ENCODE measurements at regions not wholly inside any gene's neighbourhood (a gene's known extent, or its start where the extent isn't known, plus 50 kb on each side); places are given as distances from the start of the nearest gene placed in this dataset.

DNA sequence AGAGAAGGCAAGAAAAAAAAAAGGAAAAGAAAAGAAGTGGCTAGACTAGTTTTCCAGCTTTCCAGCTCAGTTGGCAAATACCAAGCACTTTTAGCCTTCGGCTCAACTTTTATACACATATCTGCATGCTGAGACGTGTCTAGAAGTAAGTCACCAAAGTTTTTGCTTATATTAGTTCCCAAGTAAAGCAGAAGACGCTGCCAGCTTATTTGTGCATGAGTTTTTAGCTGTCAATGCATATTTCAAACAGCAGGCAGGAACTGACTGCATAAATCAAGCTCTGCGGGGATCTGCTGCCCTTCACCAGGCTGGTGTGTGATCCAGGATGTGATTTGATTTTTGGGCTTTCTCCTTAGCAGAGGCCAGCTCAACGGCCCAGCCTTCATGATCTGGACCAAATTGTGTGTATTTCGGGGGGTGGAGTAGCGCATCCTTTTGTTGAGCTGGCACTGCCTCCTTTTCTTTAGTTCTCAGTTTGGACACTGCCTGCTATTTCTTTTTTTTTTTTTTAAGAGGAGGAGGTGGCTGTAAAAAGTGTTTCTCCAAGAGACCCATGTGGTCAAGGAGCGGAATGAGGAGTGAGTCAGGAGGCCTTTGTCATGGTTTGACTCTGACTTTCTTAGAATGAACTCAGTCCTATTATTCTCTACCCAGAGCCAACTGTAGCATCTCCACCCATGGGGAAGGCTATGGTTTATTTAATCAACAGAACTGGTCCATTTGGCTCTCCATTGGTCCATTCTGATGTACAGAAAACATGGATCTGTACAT is 162.6 kb upstream of the XYLT1 start:
- Mint-ChIP-seq H3K9me3 (ENCODE audit: insufficient read depth) (peaks cover 4% of the 10 kb centered on the region), H3K27ac (no peak overlapping the region)

DNA sequence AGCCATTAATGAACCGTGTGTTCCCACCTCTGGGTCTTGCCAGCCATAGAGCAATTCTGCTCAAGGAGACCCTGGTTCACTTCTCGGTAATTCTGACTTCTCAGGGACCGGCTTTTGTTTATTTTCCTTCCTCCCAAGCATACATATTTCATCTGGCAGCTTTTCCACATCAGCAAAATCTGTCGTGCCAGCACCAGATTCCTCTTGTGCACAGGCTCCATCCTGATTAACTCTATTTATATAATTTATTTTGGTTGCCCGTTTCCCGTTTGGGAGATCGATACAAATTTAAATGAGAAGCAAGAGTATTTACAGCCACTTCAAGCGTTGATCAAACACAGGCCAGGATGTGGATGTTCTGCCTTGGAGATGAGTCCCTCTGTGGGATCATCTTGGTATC is 161.9 kb upstream of the XYLT1 start:
- no peak overlapping the region for H2AFZ ChIP-seq (ENCODE audit: insufficient read depth, low read depth, low read length, poor library complexity, severe bottlenecking)
- no peaks in the 10 kb centered on the region for H3K9me3 Mint-ChIP-seq (ENCODE audit: insufficient read depth)
- H3K27me3 Mint-ChIP-seq: peaks cover 17% of the 10 kb centered on the region
- CTCF ChIA-PET: no interaction called here
- intact Hi-C loops (cut with micrococcal nuclease): no loop called here
- H3K4me2 ChIP-seq (replicated peaks; ENCODE audit: low read depth, low read length, poor library complexity, severe bottlenecking): no peak overlapping the region
- no peaks in the 10 kb centered on the region for H3K4me1 ChIP-seq (ENCODE audit: control insufficient read depth in 2 of 2, insufficient read depth in 2 of 2, low read length in 2 of 2)
- 84% methylated on average over 5 of the region's 8 CpGs for WGBS (ENCODE audit: insufficient coverage)
- ATAC-seq (ENCODE audit: low read depth) (no peak), DNase-seq (no peak)
- no peaks in the 10 kb centered on the region for H3K9me3 ChIP-seq (ENCODE audit: control extremely low read depth in 1 of 3, control insufficient read depth in 2 of 3, insufficient read depth in 1 of 3, low read length in 2 of 3)
- H3K27ac Mint-ChIP-seq: no peak overlapping the region
- H3K4me3 Mint-ChIP-seq: no peak overlapping the region
- no peak overlapping the region for H3K4me3 ChIP-seq (ENCODE audit: control extremely low read depth in 1 of 5, extremely low read depth in 1 of 5, insufficient read depth in 1 of 5, low read depth in 2 of 5, low read length in 4 of 5)
- POLR2A ChIA-PET: no interaction called here
- H3K27me3 ChIP-seq (replicated peaks in 1 of 4; ENCODE audit: control extremely low read depth in 1 of 4, control insufficient read depth in 3 of 4, insufficient read depth in 4 of 4, low read length in 3 of 4): no peaks in the 10 kb centered on the region
- no peak overlapping the region for H3K27ac ChIP-seq (ENCODE audit: low read length in 2 of 2)
- H3K4me1 Mint-ChIP-seq: no peaks in the 10 kb centered on the region
- no peaks in the 10 kb centered on the region for H3K79me2 ChIP-seq (ENCODE audit: control insufficient read depth, insufficient read depth, low read length)
- H3K9ac ChIP-seq (ENCODE audit: low read length): no peak overlapping the region
- TF ChIP-seq, protein P1, sequence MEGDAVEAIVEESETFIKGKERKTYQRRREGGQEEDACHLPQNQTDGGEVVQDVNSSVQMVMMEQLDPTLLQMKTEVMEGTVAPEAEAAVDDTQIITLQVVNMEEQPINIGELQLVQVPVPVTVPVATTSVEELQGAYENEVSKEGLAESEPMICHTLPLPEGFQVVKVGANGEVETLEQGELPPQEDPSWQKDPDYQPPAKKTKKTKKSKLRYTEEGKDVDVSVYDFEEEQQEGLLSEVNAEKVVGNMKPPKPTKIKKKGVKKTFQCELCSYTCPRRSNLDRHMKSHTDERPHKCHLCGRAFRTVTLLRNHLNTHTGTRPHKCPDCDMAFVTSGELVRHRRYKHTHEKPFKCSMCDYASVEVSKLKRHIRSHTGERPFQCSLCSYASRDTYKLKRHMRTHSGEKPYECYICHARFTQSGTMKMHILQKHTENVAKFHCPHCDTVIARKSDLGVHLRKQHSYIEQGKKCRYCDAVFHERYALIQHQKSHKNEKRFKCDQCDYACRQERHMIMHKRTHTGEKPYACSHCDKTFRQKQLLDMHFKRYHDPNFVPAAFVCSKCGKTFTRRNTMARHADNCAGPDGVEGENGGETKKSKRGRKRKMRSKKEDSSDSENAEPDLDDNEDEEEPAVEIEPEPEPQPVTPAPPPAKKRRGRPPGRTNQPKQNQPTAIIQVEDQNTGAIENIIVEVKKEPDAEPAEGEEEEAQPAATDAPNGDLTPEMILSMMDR (IDR thresholded peaks at IDR 0.05): no peak
- TF ChIP-seq EZH2 (IDR thresholded peaks at IDR 0.05; ENCODE audit: borderline replicate concordance, insufficient read depth, low read depth, low read length, poor library complexity, severe bottlenecking): no peak
- no peaks in the 10 kb centered on the region for H3K36me3 ChIP-seq (replicated peaks in 1 of 2; ENCODE audit: control extremely low read depth in 1 of 2, control insufficient read depth in 1 of 2, extremely low read depth in 1 of 2, insufficient read depth in 2 of 2, low read length in 1 of 2)
- no peaks in the 10 kb centered on the region for H4K20me1 ChIP-seq (ENCODE audit: control insufficient read depth, insufficient read depth, low read length, poor library complexity, severe bottlenecking)

More for the DNA sequence above, 162.6 kb upstream of the XYLT1 start:
- ChIA-PET POLR2A (no interaction called here), CTCF (no interaction called here)
- Histone ChIP-seq H3K27ac (ENCODE audit: low read length in 2 of 2) (no peak overlapping the region), H3K36me3 (replicated peaks in 1 of 2; ENCODE audit: control extremely low read depth in 1 of 2, control insufficient read depth in 1 of 2, extremely low read depth in 1 of 2, insufficient read depth in 2 of 2, low read length in 1 of 2) (no peaks in the 10 kb centered on the region), H4K20me1 (ENCODE audit: control insufficient read depth, insufficient read depth, low read length, poor library complexity, severe bottlenecking) (no peaks in the 10 kb centered on the region), H3K4me3 (ENCODE audit: control extremely low read depth in 1 of 5, extremely low read depth in 1 of 5, insufficient read depth in 1 of 5, low read depth in 2 of 5, low read length in 4 of 5) (no peak overlapping the region), H3K79me2 (ENCODE audit: control insufficient read depth, insufficient read depth, low read length) (no peaks in the 10 kb centered on the region), H2AFZ (ENCODE audit: insufficient read depth, low read depth, low read length, poor library complexity, severe bottlenecking) (no peak overlapping the region), H3K9me3 (ENCODE audit: control extremely low read depth in 1 of 3, control insufficient read depth in 2 of 3, insufficient read depth in 1 of 3, low read length in 2 of 3) (peaks cover 0 to 4% (median 0%) of the 10 kb centered on the region in 3 donors), H3K9ac (ENCODE audit: low read length) (no peak overlapping the region), H3K4me1 (ENCODE audit: control insufficient read depth in 2 of 2, insufficient read depth in 2 of 2, low read length in 2 of 2) (no peaks in the 10 kb centered on the region), H3K27me3 (replicated peaks in 1 of 4; ENCODE audit: control extremely low read depth in 1 of 4, control insufficient read depth in 3 of 4, insufficient read depth in 4 of 4, low read length in 3 of 4) (no peaks in the 10 kb centered on the region), H3K4me2 (replicated peaks; ENCODE audit: low read depth, low read length, poor library complexity, severe bottlenecking) (no peak overlapping the region)
- no peak overlapping the region for H3K4me3 Mint-ChIP-seq
- H3K4me1 Mint-ChIP-seq: no peaks in the 10 kb centered on the region
- intact Hi-C loops (cut with micrococcal nuclease): no loop called here
- peaks cover 17% of the 10 kb centered on the region for H3K27me3 Mint-ChIP-seq
- TF ChIP-seq, protein P1 (IDR thresholded peaks at IDR 0.05): no peak
- TF ChIP-seq EZH2 (IDR thresholded peaks at IDR 0.05; ENCODE audit: borderline replicate concordance, insufficient read depth, low read depth, low read length, poor library complexity, severe bottlenecking): no peak
- no peak for DNase-seq
- ATAC-seq (ENCODE audit: low read depth): no peak
- 53% methylated on average over 7 of the region's 8 CpGs for WGBS (ENCODE audit: insufficient coverage)

Data from B cell (primary cell).